Natural killer cell (primary cell): ENCODE measurements at regions not wholly inside any gene's neighbourhood (a gene's known extent, or its start where the extent isn't known, plus 50 kb on each side); places are given as distances from the start of the nearest gene placed in this dataset.

Experiments used
- ATAC-seq, 3 donors: fragments of 150-1000 bp in 2 of 3; fragments of 200-7000 bp in 1 of 3; cut with Tn5 transposase; 1 replicate in 1 of 3; 2 replicates in 2 of 3; pipeline ENCODE4 v1.10.0; 2021; ENCODE audit warnings: mild to moderate bottlenecking in 2 of 3, moderate library complexity in 2 of 3
- DNase-seq, 2 donors: peaks; one replicate each; pipeline versions ENCODE4 v3.0.0 to v3.0.0-alpha.2; 2013 to 2021; ENCODE audit warnings: mixed read lengths in 1 of 2
- H3K27ac ChIP-seq: one replicate; pipeline ENCODE4 v1.5.1; 2013; ENCODE audit warnings: mild to moderate bottlenecking, low read length
- H3K27me3 ChIP-seq: one replicate; pipeline ENCODE4 v1.6.1; 2013; ENCODE audit warnings: low read length; ENCODE audit not compliant: control insufficient read depth, insufficient read depth
- H3K36me3 ChIP-seq: one replicate; pipeline ENCODE4 v1.6.1; 2013; ENCODE audit warnings: low read length; ENCODE audit not compliant: control insufficient read depth, insufficient read depth
- H3K4me1 ChIP-seq: one replicate; pipeline ENCODE4 v1.6.1; 2013; ENCODE audit warnings: low read length; ENCODE audit not compliant: control insufficient read depth, insufficient read depth
- H3K4me3 ChIP-seq: one replicate; pipeline ENCODE4 v1.5.1; 2013; ENCODE audit warnings: low read length
- H3K9me3 ChIP-seq: one replicate; pipeline ENCODE4 v1.6.1; 2013; ENCODE audit warnings: low read length; ENCODE audit not compliant: control insufficient read depth, insufficient read depth
- H3K27ac Mint-ChIP-seq, 2 donors: one replicate each; pipeline ENCODE4 v1.8.0; 2022; ENCODE audit warnings: mild to moderate bottlenecking in 2 of 2, mixed read lengths in 2 of 2, moderate library complexity in 1 of 2
- H3K27me3 Mint-ChIP-seq, 2 donors: one replicate each; pipeline ENCODE4 v1.8.0; 2022; ENCODE audit warnings: low read depth in 2 of 2, mixed read lengths in 2 of 2
- H3K36me3 Mint-ChIP-seq: one replicate; pipeline ENCODE4 v1.8.0; 2022; ENCODE audit warnings: mixed read lengths
- H3K4me1 Mint-ChIP-seq, 2 donors: one replicate each; pipeline ENCODE4 v1.8.0; 2022; ENCODE audit warnings: mixed read lengths in 2 of 2
- H3K4me3 Mint-ChIP-seq: one replicate; pipeline ENCODE4 v1.8.0; 2022; ENCODE audit warnings: mild to moderate bottlenecking, moderate library complexity, mixed read lengths
- H3K9me3 Mint-ChIP-seq, 2 donors: one replicate each; pipeline ENCODE4 v1.8.0; 2022; ENCODE audit warnings: mixed read lengths in 2 of 2
- CTCF ChIP-seq: fragments of 200-600 bp; IDR thresholded peaks from one replicate; pipeline ENCODE4 v1.8.0; 2022; ENCODE audit warnings: antibody characterized with exemption
- WGBS: methylation state at CpG from one replicate; pipeline ENCODE4 v1.1.7; 2013; ENCODE audit warnings: missing lambda C conversion rate; ENCODE audit not compliant: insufficient coverage; 5-methylcytosine and 5-hydroxymethylcytosine counted together
- intact Hi-C: fragments of 100-400 bp; cut with micrococcal nuclease; formaldehyde crosslinking; loops from one replicate; pipeline ENCODE4 v1.14.2; 2022

GRCh38 chr10:53025172-53025711, 252.7 kb upstream of the MBL2 start:
- intact Hi-C loops, result no loop called here
- no peak overlapping the region for H3K4me3 ChIP-seq
- TF ChIP-seq CTCF, result no peak
- peaks cover 4% of the 10 kb centered on the region for H3K9me3 ChIP-seq
- peaks cover 6% of the 10 kb centered on the region for H3K36me3 Mint-ChIP-seq
- no peaks in the 10 kb centered on the region for H3K27me3 ChIP-seq
- peaks cover 5 to 16% of the 10 kb centered on the region in 2 donors for H3K9me3 Mint-ChIP-seq
- ATAC-seq (no peak), DNase-seq (no peak)
- no peak overlapping the region for H3K4me3 Mint-ChIP-seq
- no peaks in the 10 kb centered on the region for H3K36me3 ChIP-seq
- H3K4me1 Mint-ChIP-seq, result peaks cover 4 to 10% of the 10 kb centered on the region in 2 donors
- H3K27ac ChIP-seq, result no peak overlapping the region
- H3K27me3 Mint-ChIP-seq, result no peaks in the 10 kb centered on the region
- H3K4me1 ChIP-seq, result no peaks in the 10 kb centered on the region
- H3K27ac Mint-ChIP-seq, result no peak overlapping the region
- 16% methylated on average over 8 of the region's 9 CpGs for WGBS

GRCh38 chr10:53023411-53023810, 250.8 kb upstream of the MBL2 start:
- H3K4me3 Mint-ChIP-seq, result no peak overlapping the region
- Histone ChIP-seq H3K27ac (no peak overlapping the region), H3K4me1 (no peaks in the 10 kb centered on the region), H3K27me3 (no peaks in the 10 kb centered on the region), H3K36me3 (no peaks in the 10 kb centered on the region), H3K9me3 (peaks cover 4% of the 10 kb centered on the region), H3K4me3 (no peak overlapping the region)
- TF ChIP-seq CTCF, result no peak
- H3K36me3 Mint-ChIP-seq, result peaks cover 6% of the 10 kb centered on the region
- peaks cover 4 to 5% of the 10 kb centered on the region in 2 donors for H3K4me1 Mint-ChIP-seq
- peaks cover 10 to 17% of the 10 kb centered on the region in 2 donors for H3K9me3 Mint-ChIP-seq
- DNase-seq, result no peak
- ATAC-seq, result no peak
- H3K27me3 Mint-ChIP-seq, result no peaks in the 10 kb centered on the region
- 85% methylated on average over 2 of the region's 2 CpGs for WGBS
- H3K27ac Mint-ChIP-seq, result no peak overlapping the region
- intact Hi-C loops, result no loop called here

- Mint-ChIP-seq H3K4me1 (peaks cover 4 to 5% of the 10 kb centered on the region in 2 donors), H3K9me3 (peaks cover 10 to 14% of the 10 kb centered on the region in 2 donors), H3K4me3 (no peak overlapping the region), H3K27me3 (no peaks in the 10 kb centered on the region), H3K36me3 (peaks cover 6% of the 10 kb centered on the region), H3K27ac (no peak overlapping the region)
- H3K36me3 ChIP-seq, result no peaks in the 10 kb centered on the region
- ATAC-seq, result no peak
- no peak for TF ChIP-seq CTCF
- H3K4me3 ChIP-seq, result no peak overlapping the region
- no peaks in the 10 kb centered on the region for H3K27me3 ChIP-seq
- no peak for DNase-seq
- H3K4me1 ChIP-seq, result no peaks in the 10 kb centered on the region
- no peak overlapping the region for H3K27ac ChIP-seq
- intact Hi-C loops, result no loop called here
- peaks cover 4% of the 10 kb centered on the region for H3K9me3 ChIP-seq
- 87% methylated on average over 4 of the region's 5 CpGs for WGBS
Measured at GRCh38 chr10:53022611-53023088, 250.1 kb upstream of the MBL2 start.

- ATAC-seq (no peak), DNase-seq (no peak)
- Histone ChIP-seq H3K4me3 (no peak overlapping the region), H3K27me3 (no peaks in the 10 kb centered on the region), H3K36me3 (no peaks in the 10 kb centered on the region), H3K4me1 (no peaks in the 10 kb centered on the region), H3K27ac (no peak overlapping the region), H3K9me3 (no peaks in the 10 kb centered on the region)
- no peak for TF ChIP-seq CTCF
- H3K9me3 Mint-ChIP-seq, result peaks cover 2 to 9% of the 10 kb centered on the region in 2 donors
- H3K36me3 Mint-ChIP-seq, result no peaks in the 10 kb centered on the region
- H3K4me1 Mint-ChIP-seq, result no peaks in the 10 kb centered on the region
- H3K27me3 Mint-ChIP-seq, result no peaks in the 10 kb centered on the region
- no peak overlapping the region for H3K27ac Mint-ChIP-seq
- no peak overlapping the region for H3K4me3 Mint-ChIP-seq
- intact Hi-C loops, result no loop called here
- WGBS, result 67% methylated on average over 1 of the region's 3 CpGs
Measured at GRCh38 chr10:53013201-53013810, 240.7 kb upstream of the MBL2 start.
